ENCODE measurements at regions not wholly inside any gene's neighbourhood (a gene's known extent, or its start where the extent isn't known, plus 50 kb on each side); places are given as distances from the start of the nearest gene placed in this dataset.

DNA sequence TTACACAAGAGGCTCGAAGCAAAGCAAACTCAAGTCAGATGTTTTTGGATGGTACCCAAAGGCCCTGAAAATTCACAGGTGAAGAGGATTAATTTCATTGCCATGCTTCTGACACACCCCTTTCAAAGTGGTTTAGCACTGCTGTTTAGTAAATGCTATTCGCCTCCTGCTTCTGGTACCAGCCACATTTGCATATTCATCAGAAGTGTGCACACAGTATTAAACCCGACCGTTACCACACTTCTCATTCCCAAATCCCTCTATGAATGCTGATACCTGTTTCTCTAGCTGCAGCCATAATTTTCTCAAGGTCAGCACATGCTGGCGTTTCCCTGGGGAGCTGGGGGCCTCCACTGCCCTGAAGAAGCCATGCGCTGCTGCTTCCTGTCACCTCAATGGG, 179.8 kb upstream of the DAB1 start:
- TF ChIP-seq, protein P1, sequence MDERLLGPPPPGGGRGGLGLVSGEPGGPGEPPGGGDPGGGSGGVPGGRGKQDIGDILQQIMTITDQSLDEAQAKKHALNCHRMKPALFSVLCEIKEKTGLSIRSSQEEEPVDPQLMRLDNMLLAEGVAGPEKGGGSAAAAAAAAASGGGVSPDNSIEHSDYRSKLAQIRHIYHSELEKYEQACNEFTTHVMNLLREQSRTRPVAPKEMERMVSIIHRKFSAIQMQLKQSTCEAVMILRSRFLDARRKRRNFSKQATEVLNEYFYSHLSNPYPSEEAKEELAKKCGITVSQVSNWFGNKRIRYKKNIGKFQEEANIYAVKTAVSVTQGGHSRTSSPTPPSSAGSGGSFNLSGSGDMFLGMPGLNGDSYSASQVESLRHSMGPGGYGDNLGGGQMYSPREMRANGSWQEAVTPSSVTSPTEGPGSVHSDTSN (CRISPR knock-in tag; IDR thresholded peaks at IDR 0.05; ENCODE audit: low read depth): no peak
- TF ChIP-seq, protein P1 (tag; conservative IDR thresholded peaks at IDR 0.05; ENCODE audit: low read depth): no peak
- no peak for TF ChIP-seq POLR2A (conservative IDR thresholded peaks at IDR 0.05)
- TF ChIP-seq, protein P2, sequence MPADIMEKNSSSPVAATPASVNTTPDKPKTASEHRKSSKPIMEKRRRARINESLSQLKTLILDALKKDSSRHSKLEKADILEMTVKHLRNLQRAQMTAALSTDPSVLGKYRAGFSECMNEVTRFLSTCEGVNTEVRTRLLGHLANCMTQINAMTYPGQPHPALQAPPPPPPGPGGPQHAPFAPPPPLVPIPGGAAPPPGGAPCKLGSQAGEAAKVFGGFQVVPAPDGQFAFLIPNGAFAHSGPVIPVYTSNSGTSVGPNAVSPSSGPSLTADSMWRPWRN (IDR thresholded peaks at IDR 0.05; ENCODE audit: low read depth): no peak
- TF ChIP-seq BHLHE40 (IDR thresholded peaks at IDR 0.05; ENCODE audit: low read length): no peak
- no peak for TF ChIP-seq PHF20 (IDR thresholded peaks at IDR 0.05; ENCODE audit: partially characterized antibody)
- TF ChIP-seq STAT5A (IDR thresholded peaks at IDR 0.05; ENCODE audit: borderline replicate concordance, low read length): no peak

Measured in K562 (cell line).